Stimulated activated CD4-positive, alpha-beta T cell treated with anti-CD3 and anti-CD28 coated beads, Interleukin-12 subunit alpha, Interleukin-12 subunit beta, amount 100 ng/mL, for 4 hours (primary cell): ENCODE measurements at regions not wholly inside any gene's neighbourhood (a gene's known extent, or its start where the extent isn't known, plus 50 kb on each side); places are given as distances from the start of the nearest gene placed in this dataset.
"Not testable (repeated sequence)": the region's sequence is repeated elsewhere in the genome, so short reads cannot be mapped to it uniquely, and the experiment has no call there.

ENCODE experiments used
- DNase-seq: peaks from one replicate; pipeline ENCODE4 v3.0.0-alpha.2; 2020

- no peak for DNase-seq
Observed at GRCh38 chr1:58939666-58940370, 156.0 kb upstream of the JUN start.

DNA sequence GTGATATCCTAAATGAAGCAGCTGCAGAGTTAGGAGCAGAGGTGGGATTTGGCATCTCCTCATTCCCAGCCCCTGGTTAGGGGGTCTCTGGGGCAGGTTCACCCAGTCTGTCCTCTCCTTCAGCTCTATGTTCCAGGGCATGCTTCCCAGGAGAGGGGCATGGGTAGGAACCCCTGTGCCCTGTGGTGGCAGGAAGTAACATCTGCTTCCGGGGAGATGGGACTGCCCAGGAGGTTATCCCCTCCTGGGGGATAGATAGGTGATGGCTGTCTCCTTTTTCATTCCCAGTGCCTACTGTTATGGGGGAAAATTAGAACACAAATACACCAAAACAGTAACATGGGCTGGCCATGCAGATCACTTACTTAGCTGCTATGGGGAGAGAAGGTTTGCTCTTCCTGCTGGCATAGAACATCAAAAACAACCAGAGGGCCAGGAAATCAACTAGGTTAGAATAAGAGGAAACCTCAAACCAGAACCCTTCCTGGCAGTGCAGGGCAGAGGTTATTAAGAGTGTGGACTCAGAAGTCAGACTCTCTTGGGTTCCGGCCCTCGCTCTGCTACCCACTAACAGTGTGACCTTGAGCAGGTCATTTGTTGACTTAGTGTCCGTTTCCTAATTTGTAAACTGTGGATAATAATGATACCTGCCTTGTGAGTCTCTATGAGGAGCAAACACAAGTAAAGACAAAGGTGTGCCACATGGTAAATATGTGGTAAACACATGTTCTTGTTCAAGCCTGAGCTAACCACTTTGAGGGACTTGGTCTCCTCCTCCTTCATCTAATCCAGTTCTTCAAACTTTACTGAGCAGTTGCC lies 157.8 kb upstream of the JUN start:
- no peak for DNase-seq

DNA sequence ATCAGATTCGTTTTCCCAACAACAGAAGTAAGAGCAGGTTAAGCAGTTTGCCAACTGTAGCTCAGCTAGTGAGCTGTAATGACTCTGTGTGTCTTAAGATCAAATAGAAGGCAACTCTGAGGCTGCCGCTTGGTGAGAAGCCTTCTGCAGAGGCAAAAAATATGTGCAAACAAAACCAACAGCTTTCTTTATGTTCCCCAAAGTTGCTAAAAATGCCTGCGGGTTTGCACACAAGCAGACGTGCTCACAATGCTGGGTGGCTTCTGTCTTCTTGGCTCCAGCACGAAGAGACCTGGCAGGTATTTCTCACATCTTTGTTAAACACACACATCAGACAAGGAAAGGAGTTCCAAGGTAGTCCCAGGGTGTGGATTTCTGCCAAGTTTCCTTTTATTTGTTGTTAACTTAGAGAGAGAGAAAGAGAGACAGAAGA lies 158.9 kb upstream of the JUN start:
- no peak for DNase-seq

- DNase-seq = no peak
Observed at GRCh38 chr1:58943776-58944175, 159.9 kb upstream of the JUN start.

- no peak for DNase-seq
Observed at GRCh38 chr1:58944439-58944838, 160.6 kb upstream of the JUN start.

DNA sequence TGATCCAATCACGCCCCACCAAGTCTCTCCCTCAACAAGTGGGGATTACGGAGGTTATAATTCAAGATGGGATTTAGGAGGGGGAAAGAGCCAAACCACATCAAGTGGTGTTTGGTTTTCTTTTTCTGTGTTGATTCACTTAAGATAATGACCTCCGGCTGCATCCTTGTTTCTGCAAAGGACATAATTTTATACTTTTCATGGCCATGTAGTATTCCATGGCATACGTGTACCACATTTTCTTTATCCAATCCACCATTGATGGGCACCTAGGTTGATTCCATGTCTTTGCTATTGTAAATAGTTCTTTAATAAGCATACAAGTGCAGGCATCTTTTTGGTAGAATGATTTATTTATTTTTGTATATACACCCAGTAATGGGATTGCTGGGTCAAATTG lies 162.5 kb upstream of the JUN start:
- no peak for DNase-seq

DNA sequence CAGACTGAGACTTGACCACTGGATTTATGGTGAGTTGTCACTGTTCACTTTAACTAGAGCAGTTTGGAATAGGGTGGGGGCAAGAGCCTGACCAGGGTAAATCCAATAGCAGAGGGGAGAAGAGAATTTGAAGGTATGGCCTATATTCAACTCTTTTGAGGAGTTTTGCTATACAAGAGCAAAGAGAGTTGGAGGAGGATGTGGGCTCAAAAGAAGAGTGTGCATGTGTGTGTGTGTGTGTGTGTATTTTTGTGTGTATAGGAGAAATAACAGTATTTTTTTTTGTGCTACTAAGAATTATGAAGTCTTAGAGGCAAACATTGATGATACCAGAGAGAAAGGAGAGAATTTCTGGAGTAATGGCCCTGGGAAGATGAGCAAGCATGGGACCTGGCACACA lies 164.8 kb upstream of the JUN start:
- no peak for DNase-seq

- no peak for DNase-seq
Observed at GRCh38 chr1:58949551-58950220, 165.8 kb upstream of the JUN start.

DNA sequence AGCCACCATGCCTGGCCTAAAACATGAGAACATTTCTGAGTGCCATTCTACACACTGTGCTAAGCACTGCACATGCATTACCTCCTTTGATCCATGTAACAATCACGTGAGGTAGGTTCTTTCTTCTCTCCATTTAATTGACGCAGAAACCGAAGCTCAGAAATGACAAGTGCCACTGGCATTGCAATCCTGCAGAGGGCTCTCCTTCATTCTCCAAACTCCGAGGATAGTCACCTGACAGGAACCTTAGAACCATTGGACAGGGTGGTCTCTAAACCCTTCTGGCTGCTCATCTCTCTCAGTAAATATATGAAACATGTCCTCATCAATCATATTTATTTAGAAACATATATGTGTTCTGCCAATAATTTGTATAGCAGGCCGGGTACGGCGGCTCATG lies 167.1 kb upstream of the JUN start:
- DNase-seq = no peak

- not testable (repeated sequence) for DNase-seq
Observed at GRCh38 chr1:58953951-58954350, 170.1 kb upstream of the JUN start.

- not testable (repeated sequence) for DNase-seq
Observed at GRCh38 chr1:58963287-58963686, 179.4 kb upstream of the JUN start.

DNA sequence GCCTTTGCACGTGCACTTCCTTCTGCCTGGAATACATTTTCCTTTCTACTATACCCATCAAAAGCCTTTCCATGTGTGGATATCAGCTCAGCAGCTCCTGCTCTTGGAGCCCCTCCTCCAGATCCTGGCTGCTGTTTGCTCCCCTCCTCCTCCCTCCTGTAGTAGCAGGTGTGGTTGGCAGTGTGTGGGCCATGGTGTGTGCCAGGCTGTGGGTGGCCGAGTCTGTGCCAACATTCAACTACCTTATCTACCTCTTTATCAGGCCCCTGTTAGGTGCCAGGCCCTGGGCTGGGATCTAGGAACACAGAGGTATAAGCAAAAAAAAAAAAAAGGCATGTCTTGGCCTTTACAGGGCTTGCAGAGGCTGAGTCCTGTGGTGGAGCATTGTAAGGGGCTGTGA lies 180.6 kb upstream of the JUN start:
- no peak for DNase-seq

DNA sequence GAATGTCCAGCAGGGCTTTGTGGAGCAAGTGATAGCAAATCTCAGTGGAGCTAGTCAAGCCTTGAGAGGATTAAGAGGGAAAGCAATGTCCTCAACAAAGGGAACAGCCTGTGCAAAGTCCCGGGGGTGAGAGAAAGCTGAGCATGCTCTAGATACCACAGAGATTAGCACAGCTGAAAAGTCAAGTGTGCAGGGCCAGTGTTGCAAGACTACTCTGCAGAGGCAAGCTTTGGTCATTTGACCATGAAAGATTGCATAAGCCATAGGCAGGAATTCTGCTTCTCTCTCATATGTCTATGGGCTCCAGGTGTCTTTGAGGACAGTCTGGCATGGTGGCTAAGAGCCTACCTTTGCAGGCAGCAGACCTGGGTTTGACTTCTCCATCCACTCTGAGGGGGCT lies 181.0 kb upstream of the JUN start:
- DNase-seq = no peak

- DNase-seq = no peak
Observed at GRCh38 chr1:58966103-58966916, 182.5 kb upstream of the JUN start.

- DNase-seq = no peak
Observed at GRCh38 chr1:58966917-58967740, 183.3 kb upstream of the JUN start.

GRCh38 chr1:58968360-58968952 lies 184.6 kb upstream of the JUN start:
- DNase-seq = no peak

DNA sequence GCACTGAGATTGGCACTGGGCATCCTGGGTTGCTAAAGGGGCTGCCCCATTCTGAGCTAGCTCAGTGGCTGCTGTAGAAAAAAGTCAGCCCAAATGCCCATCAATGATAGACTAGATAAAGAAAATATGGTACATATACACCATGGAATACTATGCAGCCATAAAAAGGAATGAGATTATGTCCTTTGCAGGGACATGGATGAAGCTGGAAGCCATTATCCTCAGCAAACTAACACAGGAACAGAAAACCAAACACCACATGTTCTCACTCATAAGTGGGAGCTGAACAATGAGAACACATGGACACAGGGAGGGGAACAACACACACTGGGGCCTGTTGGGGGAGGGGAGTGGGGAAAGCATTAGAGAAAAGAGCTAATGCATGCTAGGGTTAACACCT lies 185.3 kb upstream of the JUN start:
- DNase-seq = not testable (repeated sequence)

DNA sequence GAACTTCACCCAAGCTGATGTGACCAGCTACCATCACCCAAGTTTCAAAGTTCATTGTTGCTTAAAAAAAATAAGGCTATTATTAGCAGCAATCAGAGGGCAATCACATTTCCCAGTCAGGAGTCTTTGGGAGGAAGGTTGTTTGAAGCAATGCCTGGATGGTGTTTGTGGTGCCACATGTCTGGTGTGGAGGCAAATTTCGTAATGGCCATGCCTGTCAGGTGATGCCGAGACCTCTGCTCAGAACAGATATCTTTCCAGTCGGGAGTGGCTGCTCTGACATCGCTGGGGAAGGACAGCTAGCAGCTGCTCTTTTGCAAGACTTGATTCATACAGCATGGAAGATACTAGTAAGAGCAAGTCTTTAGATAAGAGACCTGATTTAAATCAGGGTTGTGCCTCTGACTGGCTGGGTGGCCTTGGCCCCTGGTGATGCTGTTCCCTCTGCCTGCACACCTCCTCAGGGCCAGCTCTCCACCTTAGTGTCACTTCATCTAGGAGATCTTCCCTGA lies 187.8 kb upstream of the JUN start:
- no peak for DNase-seq

GRCh38 chr1:58975888-58976287 lies 192.0 kb upstream of the JUN start:
- no peak for DNase-seq

DNA sequence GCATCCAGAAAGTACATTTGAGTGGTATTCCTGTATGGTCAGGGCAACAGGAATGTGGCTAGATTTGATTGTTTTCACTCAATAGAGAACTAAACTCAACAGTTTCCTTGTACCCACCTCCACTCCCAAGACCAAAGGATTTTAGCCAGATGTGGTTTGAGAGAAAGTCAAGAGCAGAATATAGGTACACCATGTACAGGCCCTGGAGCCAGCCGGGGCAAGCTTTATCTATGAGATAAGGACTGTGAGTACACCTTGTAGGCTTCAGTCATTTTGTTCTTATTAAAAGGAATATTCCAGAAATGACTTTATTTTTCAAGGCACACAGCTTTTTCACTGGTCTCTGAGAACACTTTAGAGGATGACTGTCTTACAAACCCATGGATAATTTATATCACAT lies 192.4 kb upstream of the JUN start:
- no peak for DNase-seq

DNA sequence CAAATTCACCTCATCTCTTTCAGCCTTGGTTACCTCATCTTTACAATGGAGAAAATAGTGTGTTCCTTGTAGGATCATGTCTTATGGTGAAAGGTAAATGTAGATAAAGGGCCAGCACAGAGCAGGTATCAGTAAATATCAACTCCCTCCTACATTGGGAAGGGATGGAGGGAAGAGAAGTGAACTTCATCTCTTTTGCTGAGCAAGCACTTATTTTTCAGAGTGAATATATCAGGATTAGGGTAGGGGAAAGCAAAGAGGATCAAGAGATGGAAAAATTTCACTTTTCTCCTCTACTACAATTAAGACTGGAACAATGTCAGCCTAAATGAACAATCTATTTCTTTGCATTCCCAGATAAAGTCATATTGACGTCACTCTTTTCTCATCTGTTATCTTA lies 193.8 kb upstream of the JUN start:
- no peak for DNase-seq

- DNase-seq = no peak
Observed at GRCh38 chr1:58978096-58978495, 194.2 kb upstream of the JUN start.
